OCI-LY7 (cell line): ENCODE measurements at regions not wholly inside any gene's neighbourhood (a gene's known extent, or its start where the extent isn't known, plus 50 kb on each side); places are given as distances from the start of the nearest gene placed in this dataset.
"Not testable (repeated sequence)": the region's sequence is repeated elsewhere in the genome, so short reads cannot be mapped to it uniquely, and the experiment has no call there.

ENCODE experiments used
- BruUV-seq: library from RNA; stranded (reverse); fragments of 400-500 nt; replicated peaks from 2 replicates; lab custom pipeline; 2021; lab: Mats Ljungman, UMichigan
- CTCF ChIA-PET: fragments of 300-600 bp; sonication (Branson Sonifier 250); formaldehyde crosslinking; loops from one replicate; lab custom pipeline; 2022; ENCODE audit warnings: antibody characterized with exemption; ENCODE audit not compliant: unreplicated experiment; lab: Charles Lee
- POLR2A ChIA-PET: fragments of 300-600 bp; sonication (Branson Sonifier 250); formaldehyde crosslinking; loops from one replicate; lab custom pipeline; 2022; ENCODE audit warnings: antibody characterized with exemption; lab: Charles Lee
- DNase-seq: peaks from one replicate; pipeline ENCODE4 v3.0.0-alpha.2; 2015; ENCODE audit warnings: low spot score
- H2AFZ ChIP-seq: fragments of 200-600 bp; sonication (generic), shearing (Covaris generic); 2 replicates; pipeline ENCODE4 v1.6.1; 2014; ENCODE audit warnings: mild to moderate bottlenecking, antibody characterized with exemption, low read length, moderate library complexity
- H3K27ac ChIP-seq: fragments of 200-600 bp; sonication (generic); 2 replicates; pipeline ENCODE4 v1.5.1; 2014; ENCODE audit warnings: mixed run types, low read depth, mild to moderate bottlenecking, moderate library complexity, low read length, inconsistent platforms; ENCODE audit not compliant: poor library complexity, severe bottlenecking
- H3K36me3 ChIP-seq: fragments of 200-600 bp; sonication (generic); 2 replicates; pipeline ENCODE4 v1.6.1; 2014; ENCODE audit warnings: mild to moderate bottlenecking, antibody characterized with exemption, low read length, moderate library complexity, mixed read lengths; ENCODE audit not compliant: insufficient read depth
- H3K4me1 ChIP-seq: fragments of 200-600 bp; sonication (generic); 2 replicates; pipeline ENCODE4 v1.5.1; 2014; ENCODE audit warnings: mild to moderate bottlenecking, low read length; ENCODE audit not compliant: insufficient read depth, poor library complexity, severe bottlenecking
- H3K4me2 ChIP-seq: fragments of 200-600 bp; sonication (generic); 2 replicates; pipeline ENCODE4 v1.6.1; 2014; ENCODE audit warnings: mild to moderate bottlenecking, low read length
- H3K4me3 ChIP-seq: fragments of 200-600 bp; sonication (generic); 2 replicates; pipeline ENCODE4 v1.5.1; 2014; ENCODE audit warnings: mild to moderate bottlenecking, low read depth, low read length; ENCODE audit not compliant: poor library complexity, severe bottlenecking
- H3K79me2 ChIP-seq: fragments of 200-600 bp; sonication (generic); 2 replicates; pipeline ENCODE4 v1.6.1; 2016; ENCODE audit warnings: low read depth, mild to moderate bottlenecking, low read length, moderate library complexity, mixed read lengths; ENCODE audit not compliant: insufficient read depth
- H3K9me2 ChIP-seq: fragments of 200-600 bp; sonication (generic); 2 replicates; pipeline ENCODE4 v1.6.1; 2016; ENCODE audit warnings: mild to moderate bottlenecking, low read length, mixed read lengths; ENCODE audit not compliant: insufficient read depth
- H3K9me3 ChIP-seq: fragments of 200-600 bp; sonication (generic); 2 replicates; pipeline ENCODE4 v1.6.1; 2014; ENCODE audit warnings: mild to moderate bottlenecking, mixed run types, low read length, mixed read lengths
- H4K20me1 ChIP-seq: fragments of 200-600 bp; sonication (generic); 2 replicates; pipeline ENCODE4 v1.6.1; 2014; ENCODE audit warnings: mild to moderate bottlenecking, antibody characterized with exemption, low read length, moderate library complexity, mixed read lengths; ENCODE audit not compliant: insufficient read depth
- CTCF ChIP-seq: fragments of 200-600 bp; sonication (generic); conservative IDR thresholded peaks from 2 replicates; pipeline ENCODE4 v1.5.1; 2014; ENCODE audit warnings: mild to moderate bottlenecking, antibody characterized with exemption, low read length, moderate library complexity, mixed read lengths
- EZH2phosphoT487 ChIP-seq: fragments of 200-600 bp; sonication (generic); IDR thresholded peaks from 2 replicates; pipeline ENCODE4 v1.6.1; 2018; ENCODE audit warnings: low read depth, borderline replicate concordance, mild to moderate bottlenecking, mixed run types, antibody characterized with exemption, low read length, moderate library complexity, mixed read lengths
- intact Hi-C: fragments of 100-400 bp; cut with micrococcal nuclease; formaldehyde crosslinking; loops from one replicate; pipeline ENCODE4 v1.10.0; 2022; ENCODE audit not compliant: unreplicated experiment

GRCh38 chr6:100202417-100203194 lies 208.6 kb upstream of the MCHR2 start:
- H3K9me3 ChIP-seq = no peaks in the 10 kb centered on the region
- H3K4me3 ChIP-seq = no peak overlapping the region
- H3K27ac ChIP-seq = no peak overlapping the region
- H4K20me1 ChIP-seq = no peaks in the 10 kb centered on the region
- no peaks in the 10 kb centered on the region for H3K36me3 ChIP-seq
- no peaks in the 10 kb centered on the region for H3K79me2 ChIP-seq
- DNase-seq = no peak
- no peaks in the 10 kb centered on the region for H3K9me2 ChIP-seq
- no peak overlapping the region for H2AFZ ChIP-seq
- no peak overlapping the region for H3K4me2 ChIP-seq
- intact Hi-C loops = no loop called here
- no TSS peak for BruUV-seq
- TF ChIP-seq CTCF (no peak), EZH2phosphoT487 (no peak)
- ChIA-PET POLR2A (interaction anchor here (1.1 kb wide), 1 partner anchor 163 kb away, joined by 3 read pairs; no protein-coding TSS in a partner anchor), CTCF (no interaction called here)
- H3K4me1 ChIP-seq = no peaks in the 10 kb centered on the region

- H3K4me3 ChIP-seq, BruUV-seq, H4K20me1 ChIP-seq, H3K36me3 ChIP-seq, H3K9me2 ChIP-seq, H3K9me3 ChIP-seq, H3K79me2 ChIP-seq, H3K27ac ChIP-seq, DNase-seq, POLR2A ChIA-PET, intact Hi-C loops, H2AFZ ChIP-seq, H3K4me2 ChIP-seq, H3K4me1 ChIP-seq, CTCF ChIA-PET: not testable (repeated sequence)
Observed at GRCh38 chr6:100196214-100196982, 202.4 kb upstream of the MCHR2 start.

- CTCF ChIA-PET, H2AFZ ChIP-seq, H3K4me1 ChIP-seq, DNase-seq, H3K36me3 ChIP-seq, H3K79me2 ChIP-seq, H3K4me3 ChIP-seq, H3K9me2 ChIP-seq, intact Hi-C loops, H4K20me1 ChIP-seq, BruUV-seq, H3K27ac ChIP-seq, POLR2A ChIA-PET, H3K9me3 ChIP-seq, H3K4me2 ChIP-seq: not testable (repeated sequence)
Observed at GRCh38 chr6:100195244-100195643, 201.2 kb upstream of the MCHR2 start.
